SK-N-SH treated with all-trans-retinoic acid at 6 μM for 48 hours (cell line): ENCODE measurements at regions not wholly inside any gene's neighbourhood (a gene's known extent, or its start where the extent isn't known, plus 50 kb on each side); places are given as distances from the start of the nearest gene placed in this dataset.

Experiments
- ARNTL ChIP-seq: fragments of 450-650 bp; formaldehyde crosslinking; IDR thresholded peaks from 2 replicates; pipeline ENCODE4 v1.5.0; 2020; ENCODE audit warnings: low read depth, mild to moderate bottlenecking, moderate library complexity, borderline replicate concordance
- BACH2 ChIP-seq: fragments of 250-450 bp; sonication (Bioruptor Pico); IDR thresholded peaks from 2 replicates; pipeline ENCODE4 v1.9.0; 2021; ENCODE audit warnings: mild to moderate bottlenecking, borderline replicate concordance
- GLIS3 ChIP-seq: fragments of 250-450 bp; sonication (Bioruptor Pico); IDR thresholded peaks from 2 replicates; pipeline ENCODE4 v1.5.0; 2020; ENCODE audit warnings: mild to moderate bottlenecking, moderate library complexity
- PPARA ChIP-seq: fragments of 250-450 bp; sonication (Bioruptor Pico); IDR thresholded peaks from 2 replicates; pipeline ENCODE4 v1.5.0; 2020; ENCODE audit warnings: mild to moderate bottlenecking, borderline replicate concordance
- SNAI2 ChIP-seq: fragments of 250-450 bp; sonication (Bioruptor Pico); IDR thresholded peaks from 2 replicates; pipeline ENCODE4 v1.5.0; 2020; ENCODE audit warnings: mild to moderate bottlenecking, moderate library complexity
- ZFP3 ChIP-seq: fragments of 250-450 bp; sonication (Bioruptor Pico); IDR thresholded peaks from 2 replicates; pipeline ENCODE4 v1.5.0; 2020; ENCODE audit warnings: mild to moderate bottlenecking, moderate library complexity
- ZFP30 ChIP-seq: fragments of 450-650 bp; formaldehyde crosslinking; IDR thresholded peaks from 2 replicates; pipeline ENCODE4 v1.5.0; 2022; ENCODE audit warnings: mild to moderate bottlenecking, moderate library complexity
- TF ChIP-seq, protein P1 (sequence below): fragments of 250-450 bp; sonication (Bioruptor Pico); IDR thresholded peaks from 2 replicates; pipeline ENCODE4 v1.5.1; 2020; ENCODE audit warnings: low read depth, mild to moderate bottlenecking, moderate library complexity
- TF ChIP-seq, protein P2 (sequence below): fragments of 250-450 bp; sonication (Bioruptor Pico); IDR thresholded peaks from 2 replicates; pipeline ENCODE4 v1.5.1; 2021; ENCODE audit warnings: mild to moderate bottlenecking, moderate library complexity
- TF ChIP-seq, protein P3 (sequence below): fragments of 250-450 bp; sonication (Bioruptor Pico); IDR thresholded peaks from 2 replicates; pipeline ENCODE4 v1.8.0; 2020; ENCODE audit warnings: mild to moderate bottlenecking, moderate library complexity, borderline replicate concordance
- TF ChIP-seq, protein P4 (sequence below): fragments of 250-450 bp; sonication (Bioruptor Pico); IDR thresholded peaks from 2 replicates; pipeline ENCODE4 v1.5.0; 2020; ENCODE audit warnings: mild to moderate bottlenecking, moderate library complexity

DNA sequence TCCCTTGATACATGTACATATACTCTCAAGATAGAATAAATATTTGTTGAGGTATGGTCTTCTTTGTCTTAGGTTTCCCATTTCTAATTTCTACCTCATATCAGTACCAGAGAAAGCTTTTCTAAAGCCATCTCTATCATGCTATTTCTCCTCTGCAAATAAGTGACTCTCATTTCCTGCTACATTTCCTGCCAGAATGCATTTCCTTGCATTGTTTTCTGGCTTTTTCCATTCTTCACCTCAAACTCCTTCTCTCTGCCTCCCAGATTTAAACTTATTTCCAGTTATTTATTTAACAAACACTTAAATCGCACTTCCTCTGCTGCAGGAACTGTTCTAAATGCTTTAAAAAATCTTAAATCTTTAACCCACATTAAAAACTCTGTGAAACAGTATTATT lies 74.4 kb upstream of the STMND1 start:
- no peak for TF ChIP-seq GLIS3 (CRISPR knock-in tag)
- TF ChIP-seq ZFP3 (CRISPR knock-in tag) = no peak
- TF ChIP-seq, protein P1, sequence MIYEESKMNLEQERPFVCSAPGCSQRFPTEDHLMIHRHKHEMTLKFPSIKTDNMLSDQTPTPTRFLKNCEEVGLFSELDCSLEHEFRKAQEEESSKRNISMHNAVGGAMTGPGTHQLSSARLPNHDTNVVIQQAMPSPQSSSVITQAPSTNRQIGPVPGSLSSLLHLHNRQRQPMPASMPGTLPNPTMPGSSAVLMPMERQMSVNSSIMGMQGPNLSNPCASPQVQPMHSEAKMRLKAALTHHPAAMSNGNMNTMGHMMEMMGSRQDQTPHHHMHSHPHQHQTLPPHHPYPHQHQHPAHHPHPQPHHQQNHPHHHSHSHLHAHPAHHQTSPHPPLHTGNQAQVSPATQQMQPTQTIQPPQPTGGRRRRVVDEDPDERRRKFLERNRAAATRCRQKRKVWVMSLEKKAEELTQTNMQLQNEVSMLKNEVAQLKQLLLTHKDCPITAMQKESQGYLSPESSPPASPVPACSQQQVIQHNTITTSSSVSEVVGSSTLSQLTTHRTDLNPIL = no peak
- TF ChIP-seq PPARA (CRISPR knock-in tag) = no peak
- TF ChIP-seq, protein P2, sequence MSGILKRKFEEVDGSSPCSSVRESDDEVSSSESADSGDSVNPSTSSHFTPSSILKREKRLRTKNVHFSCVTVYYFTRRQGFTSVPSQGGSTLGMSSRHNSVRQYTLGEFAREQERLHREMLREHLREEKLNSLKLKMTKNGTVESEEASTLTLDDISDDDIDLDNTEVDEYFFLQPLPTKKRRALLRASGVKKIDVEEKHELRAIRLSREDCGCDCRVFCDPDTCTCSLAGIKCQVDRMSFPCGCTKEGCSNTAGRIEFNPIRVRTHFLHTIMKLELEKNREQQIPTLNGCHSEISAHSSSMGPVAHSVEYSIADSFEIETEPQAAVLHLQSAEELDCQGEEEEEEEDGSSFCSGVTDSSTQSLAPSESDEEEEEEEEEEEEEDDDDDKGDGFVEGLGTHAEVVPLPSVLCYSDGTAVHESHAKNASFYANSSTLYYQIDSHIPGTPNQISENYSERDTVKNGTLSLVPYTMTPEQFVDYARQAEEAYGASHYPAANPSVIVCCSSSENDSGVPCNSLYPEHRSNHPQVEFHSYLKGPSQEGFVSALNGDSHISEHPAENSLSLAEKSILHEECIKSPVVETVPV = no peak
- no peak for TF ChIP-seq ARNTL (CRISPR knock-in tag)
- TF ChIP-seq, protein P3, sequence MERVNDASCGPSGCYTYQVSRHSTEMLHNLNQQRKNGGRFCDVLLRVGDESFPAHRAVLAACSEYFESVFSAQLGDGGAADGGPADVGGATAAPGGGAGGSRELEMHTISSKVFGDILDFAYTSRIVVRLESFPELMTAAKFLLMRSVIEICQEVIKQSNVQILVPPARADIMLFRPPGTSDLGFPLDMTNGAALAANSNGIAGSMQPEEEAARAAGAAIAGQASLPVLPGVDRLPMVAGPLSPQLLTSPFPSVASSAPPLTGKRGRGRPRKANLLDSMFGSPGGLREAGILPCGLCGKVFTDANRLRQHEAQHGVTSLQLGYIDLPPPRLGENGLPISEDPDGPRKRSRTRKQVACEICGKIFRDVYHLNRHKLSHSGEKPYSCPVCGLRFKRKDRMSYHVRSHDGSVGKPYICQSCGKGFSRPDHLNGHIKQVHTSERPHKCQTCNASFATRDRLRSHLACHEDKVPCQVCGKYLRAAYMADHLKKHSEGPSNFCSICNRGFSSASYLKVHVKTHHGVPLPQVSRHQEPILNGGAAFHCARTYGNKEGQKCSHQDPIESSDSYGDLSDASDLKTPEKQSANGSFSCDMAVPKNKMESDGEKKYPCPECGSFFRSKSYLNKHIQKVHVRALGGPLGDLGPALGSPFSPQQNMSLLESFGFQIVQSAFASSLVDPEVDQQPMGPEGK (CRISPR knock-in tag) = no peak
- TF ChIP-seq, protein P4, sequence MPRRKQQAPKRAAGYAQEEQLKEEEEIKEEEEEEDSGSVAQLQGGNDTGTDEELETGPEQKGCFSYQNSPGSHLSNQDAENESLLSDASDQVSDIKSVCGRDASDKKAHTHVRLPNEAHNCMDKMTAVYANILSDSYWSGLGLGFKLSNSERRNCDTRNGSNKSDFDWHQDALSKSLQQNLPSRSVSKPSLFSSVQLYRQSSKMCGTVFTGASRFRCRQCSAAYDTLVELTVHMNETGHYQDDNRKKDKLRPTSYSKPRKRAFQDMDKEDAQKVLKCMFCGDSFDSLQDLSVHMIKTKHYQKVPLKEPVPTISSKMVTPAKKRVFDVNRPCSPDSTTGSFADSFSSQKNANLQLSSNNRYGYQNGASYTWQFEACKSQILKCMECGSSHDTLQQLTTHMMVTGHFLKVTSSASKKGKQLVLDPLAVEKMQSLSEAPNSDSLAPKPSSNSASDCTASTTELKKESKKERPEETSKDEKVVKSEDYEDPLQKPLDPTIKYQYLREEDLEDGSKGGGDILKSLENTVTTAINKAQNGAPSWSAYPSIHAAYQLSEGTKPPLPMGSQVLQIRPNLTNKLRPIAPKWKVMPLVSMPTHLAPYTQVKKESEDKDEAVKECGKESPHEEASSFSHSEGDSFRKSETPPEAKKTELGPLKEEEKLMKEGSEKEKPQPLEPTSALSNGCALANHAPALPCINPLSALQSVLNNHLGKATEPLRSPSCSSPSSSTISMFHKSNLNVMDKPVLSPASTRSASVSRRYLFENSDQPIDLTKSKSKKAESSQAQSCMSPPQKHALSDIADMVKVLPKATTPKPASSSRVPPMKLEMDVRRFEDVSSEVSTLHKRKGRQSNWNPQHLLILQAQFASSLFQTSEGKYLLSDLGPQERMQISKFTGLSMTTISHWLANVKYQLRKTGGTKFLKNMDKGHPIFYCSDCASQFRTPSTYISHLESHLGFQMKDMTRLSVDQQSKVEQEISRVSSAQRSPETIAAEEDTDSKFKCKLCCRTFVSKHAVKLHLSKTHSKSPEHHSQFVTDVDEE (CRISPR knock-in tag) = no peak
- TF ChIP-seq BACH2 (CRISPR knock-in tag) = no peak
- TF ChIP-seq SNAI2 = no peak
- TF ChIP-seq ZFP30 (CRISPR knock-in tag) = no peak
